NCI-H524 (cell line): ENCODE measurements at regions not wholly inside any gene's neighbourhood (a gene's known extent, or its start where the extent isn't known, plus 50 kb on each side); places are given as distances from the start of the nearest gene placed in this dataset.
A peak's percentile ranks its signal among the peaks of the same experiment; 100 is the strongest.

ENCODE experiments used
- DNase-seq, 2 experiments: peaks; one replicate each; lab custom pipeline; 2025; lab: John Stamatoyannopoulos, UW

- DNase-seq: no peak
These were observed 1314.0 kb downstream of the PCDH19 start for GRCh38 chrX:99095965-99096635.

- DNase-seq: no peak
These were observed 1318.6 kb downstream of the PCDH19 start for GRCh38 chrX:99091459-99091858.

DNA sequence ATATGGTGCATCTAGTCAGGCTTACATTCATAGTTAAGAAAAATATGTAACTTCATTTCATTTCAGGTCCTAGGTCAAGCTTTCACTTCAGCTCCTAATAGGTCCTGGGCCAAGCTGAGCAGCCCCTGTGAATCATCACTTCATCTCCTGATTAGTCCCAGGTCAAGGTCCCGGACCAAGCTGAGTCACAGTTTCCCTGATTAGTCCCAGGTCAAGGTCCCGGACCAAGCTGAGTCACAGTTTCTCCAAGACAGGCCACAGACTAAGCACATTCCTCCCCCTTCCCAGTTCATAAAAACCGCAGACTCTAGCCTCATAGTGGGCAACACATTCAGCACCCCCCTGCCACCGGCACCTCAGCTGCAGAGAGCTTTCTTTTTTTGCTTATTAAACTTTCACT, 1331.8 kb downstream of the PCDH19 start:
- no peak for DNase-seq

DNA sequence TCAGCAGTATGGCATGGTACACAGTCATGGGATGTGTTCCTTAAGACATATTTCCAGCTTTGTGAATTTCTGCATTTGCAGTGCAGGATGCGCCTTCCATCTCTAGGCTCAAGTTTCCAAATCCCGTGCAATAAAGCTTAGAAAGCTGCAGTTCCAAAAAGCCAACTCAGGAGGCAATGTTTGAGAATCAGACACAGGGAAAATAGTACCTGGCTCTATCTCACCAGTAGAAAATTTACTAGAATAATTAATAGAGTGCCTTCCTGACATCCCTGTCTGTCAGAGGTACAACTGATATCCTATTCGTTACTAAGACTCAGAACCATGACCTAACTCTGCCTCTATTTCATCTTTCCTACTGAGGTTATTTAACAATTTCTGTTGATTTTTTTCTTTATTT, 1333.0 kb downstream of the PCDH19 start:
- DNase-seq: no peak

DNA sequence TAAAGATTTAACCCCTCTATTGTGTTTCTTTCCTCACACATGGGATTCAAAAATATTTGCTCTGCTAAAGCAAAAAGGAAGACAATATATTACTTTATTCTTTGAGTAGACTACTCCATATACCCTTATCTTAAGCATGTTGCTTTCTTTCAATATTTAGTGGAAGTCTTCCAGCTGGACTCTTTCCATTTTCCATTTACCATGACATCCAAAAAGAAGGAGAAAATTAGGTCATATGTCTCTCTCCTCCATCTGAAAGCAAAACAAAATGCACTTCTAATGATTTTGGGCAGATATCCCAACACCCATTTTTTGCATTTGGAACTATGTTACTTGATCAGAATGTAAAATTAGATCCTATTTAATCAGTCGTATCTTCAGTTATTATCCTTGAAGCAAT, 1336.5 kb downstream of the PCDH19 start:
- DNase-seq: no peak

- DNase-seq: no peak
These were observed 1358.4 kb downstream of the PCDH19 start for GRCh38 chrX:99051639-99052038.

- no peak for DNase-seq
These were observed 1376.7 kb downstream of the PCDH19 start for GRCh38 chrX:99033226-99033901.

DNA sequence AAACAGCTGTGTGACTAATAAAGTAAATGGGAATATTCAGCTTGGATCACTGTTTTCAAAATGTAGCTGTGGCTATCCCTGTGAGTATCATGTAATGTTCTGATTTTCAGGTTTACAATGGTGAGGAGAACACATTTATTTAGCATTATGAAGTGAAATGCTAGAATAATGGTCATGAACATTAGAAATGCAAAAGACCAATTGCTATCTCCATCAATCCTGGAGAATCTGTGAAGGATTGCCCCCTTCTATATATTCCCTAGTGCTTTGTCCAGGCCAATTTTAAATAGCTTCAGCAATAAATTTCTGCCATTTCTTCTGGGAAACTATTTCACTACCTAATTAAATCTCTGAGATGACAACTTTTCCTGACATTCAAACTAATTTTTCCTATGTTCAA, 1399.1 kb downstream of the PCDH19 start:
- DNase-seq: no peak

- DNase-seq: no peak
These were observed 1408.8 kb downstream of the PCDH19 start for GRCh38 chrX:99001286-99001685.

DNA sequence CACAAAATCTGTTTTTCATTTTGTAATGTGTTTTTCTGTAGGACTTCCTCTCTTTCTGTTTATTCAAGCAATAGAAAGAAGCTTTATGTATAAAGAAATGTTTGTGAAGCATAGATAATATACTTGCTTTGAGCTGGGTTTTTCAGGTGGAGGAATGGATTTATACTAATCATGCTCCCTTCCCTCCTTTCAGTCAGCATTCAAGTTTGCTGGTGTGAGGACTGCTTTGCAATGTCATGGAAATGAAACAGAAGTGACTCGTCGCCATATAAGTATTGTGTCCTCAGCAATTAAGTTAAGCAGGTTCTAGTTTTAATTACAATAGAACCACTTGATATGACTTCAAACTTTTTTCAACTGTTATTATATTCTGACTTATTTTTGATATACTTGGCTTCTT, 1447.1 kb downstream of the PCDH19 start:
- no peak for DNase-seq

DNA sequence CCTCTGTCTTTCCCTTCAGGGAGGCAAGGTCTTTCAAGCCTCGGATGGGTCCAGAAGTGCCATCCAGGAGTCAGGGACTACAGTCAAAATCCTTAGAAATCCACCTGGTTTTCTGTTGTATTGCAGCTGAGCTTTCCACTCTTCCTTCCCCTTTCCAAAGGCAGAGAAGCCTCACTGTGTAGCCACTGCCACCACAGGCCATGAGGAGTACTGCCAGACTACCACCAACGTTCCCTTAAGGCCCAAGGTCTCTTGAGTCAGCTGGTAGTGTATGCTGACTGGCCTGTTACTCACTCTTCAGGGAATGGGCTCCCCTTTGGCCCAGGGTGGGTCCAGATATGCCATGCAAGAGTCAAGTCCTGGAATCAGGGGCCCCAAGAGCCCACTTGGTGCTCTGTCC, 1454.1 kb downstream of the PCDH19 start:
- peak in 1 of 2 experiments; percentile 4 for DNase-seq

- DNase-seq: no peak
These were observed 1470.6 kb downstream of the PCDH19 start for GRCh38 chrX:98939456-98939855.

DNA sequence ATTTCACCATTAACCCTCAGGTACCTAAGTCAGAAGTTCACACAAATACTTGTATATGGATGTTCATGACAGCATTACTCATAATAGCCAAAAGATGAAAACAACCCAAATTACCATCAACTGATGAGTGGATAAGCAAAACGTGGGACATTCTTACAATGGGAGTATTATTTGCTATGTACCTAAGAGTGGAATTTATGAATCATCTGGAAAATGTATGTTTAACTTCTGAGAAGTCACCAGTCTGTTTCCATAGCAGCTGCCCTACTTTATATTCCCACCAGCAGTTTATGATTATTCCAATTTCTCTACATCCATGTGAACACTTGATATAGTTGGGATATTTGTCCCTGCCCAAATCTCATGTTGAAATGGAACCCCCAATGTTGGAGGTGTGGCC, 1478.9 kb downstream of the PCDH19 start:
- no peak for DNase-seq

DNA sequence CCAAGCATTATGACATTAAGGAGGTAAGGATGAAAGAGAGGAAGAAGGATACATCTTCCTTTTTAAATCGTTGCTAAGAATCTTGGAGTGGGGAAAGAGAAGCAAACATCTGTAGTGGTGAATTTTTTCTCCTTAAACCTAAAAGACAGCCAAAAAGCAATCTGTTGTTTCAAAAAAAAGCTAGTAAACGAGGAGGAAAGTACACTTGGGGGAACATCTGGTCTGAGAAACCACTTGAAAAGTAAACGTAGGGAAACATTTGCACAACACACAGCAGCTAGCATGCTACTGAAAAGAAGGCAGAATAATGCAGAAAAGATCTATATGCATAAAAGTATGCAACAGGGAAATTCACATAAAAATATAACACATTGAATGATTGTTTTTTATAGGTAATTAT, 1485.6 kb downstream of the PCDH19 start:
- DNase-seq: no peak

DNA sequence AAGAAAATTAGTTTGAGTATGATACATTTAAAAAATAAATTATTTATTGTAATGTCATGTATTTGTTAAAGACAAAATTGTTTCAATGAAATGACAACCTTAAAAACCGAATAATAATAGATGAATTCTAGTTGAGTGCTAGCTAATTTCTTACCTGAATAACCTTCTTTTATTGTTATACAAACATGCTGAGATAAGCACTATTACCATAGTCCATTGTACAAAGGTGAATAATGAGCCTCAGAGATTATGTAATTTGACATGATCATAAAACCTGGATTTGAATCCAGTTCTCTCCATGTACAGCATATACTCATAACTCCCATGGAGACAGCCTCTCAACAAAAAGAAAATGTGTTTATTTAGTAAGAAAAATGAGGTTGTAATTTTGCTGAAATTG, 1512.9 kb downstream of the PCDH19 start:
- no peak for DNase-seq

- DNase-seq: peak; percentile 11 to 55
These were observed 1559.4 kb downstream of the PCDH19 start for GRCh38 chrX:98850639-98851038.
